ENCODE measurements at regions not wholly inside any gene's neighbourhood (a gene's known extent, or its start where the extent isn't known, plus 50 kb on each side); places are given as distances from the start of the nearest gene placed in this dataset.
"Not testable (repeated sequence)": the region's sequence is repeated elsewhere in the genome, so short reads cannot be mapped to it uniquely, and the experiment has no call there.

DNA sequence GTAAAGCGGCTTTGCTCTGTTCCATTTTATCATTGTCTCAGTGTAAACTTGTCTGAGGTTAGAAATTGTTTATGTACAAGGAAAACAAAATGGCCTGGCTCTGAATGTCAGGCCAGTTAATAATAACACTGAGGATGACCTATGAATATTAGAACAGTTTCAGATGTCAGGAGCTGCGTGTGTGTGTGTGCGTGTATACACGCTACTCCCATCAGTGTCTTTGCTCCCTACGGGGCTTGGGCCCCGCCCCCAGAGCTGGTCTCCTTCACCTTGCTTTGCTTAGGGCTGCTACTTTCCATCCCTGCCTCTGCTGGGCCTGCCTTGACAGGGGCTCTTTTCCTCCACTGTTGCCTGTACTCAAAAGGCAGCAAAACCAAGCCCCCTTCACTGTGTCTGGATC, 142.3 kb upstream of the BET1 start:
- TF ChIP-seq, protein P1, sequence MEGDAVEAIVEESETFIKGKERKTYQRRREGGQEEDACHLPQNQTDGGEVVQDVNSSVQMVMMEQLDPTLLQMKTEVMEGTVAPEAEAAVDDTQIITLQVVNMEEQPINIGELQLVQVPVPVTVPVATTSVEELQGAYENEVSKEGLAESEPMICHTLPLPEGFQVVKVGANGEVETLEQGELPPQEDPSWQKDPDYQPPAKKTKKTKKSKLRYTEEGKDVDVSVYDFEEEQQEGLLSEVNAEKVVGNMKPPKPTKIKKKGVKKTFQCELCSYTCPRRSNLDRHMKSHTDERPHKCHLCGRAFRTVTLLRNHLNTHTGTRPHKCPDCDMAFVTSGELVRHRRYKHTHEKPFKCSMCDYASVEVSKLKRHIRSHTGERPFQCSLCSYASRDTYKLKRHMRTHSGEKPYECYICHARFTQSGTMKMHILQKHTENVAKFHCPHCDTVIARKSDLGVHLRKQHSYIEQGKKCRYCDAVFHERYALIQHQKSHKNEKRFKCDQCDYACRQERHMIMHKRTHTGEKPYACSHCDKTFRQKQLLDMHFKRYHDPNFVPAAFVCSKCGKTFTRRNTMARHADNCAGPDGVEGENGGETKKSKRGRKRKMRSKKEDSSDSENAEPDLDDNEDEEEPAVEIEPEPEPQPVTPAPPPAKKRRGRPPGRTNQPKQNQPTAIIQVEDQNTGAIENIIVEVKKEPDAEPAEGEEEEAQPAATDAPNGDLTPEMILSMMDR (IDR thresholded peaks at IDR 0.05), result no peak
- Mint-ChIP-seq H3K4me3 (ENCODE audit: unreplicated experiment) (no peak overlapping the region), H3K27me3 (ENCODE audit: low read depth) (no peaks in the 10 kb centered on the region), H3K4me1 (ENCODE audit: low read depth) (peaks cover 36% of the 10 kb centered on the region), H3K9me3 (ENCODE audit: low read depth) (no peaks in the 10 kb centered on the region), H3K36me3 (ENCODE audit: low read depth) (no peaks in the 10 kb centered on the region), H3K27ac (ENCODE audit: unreplicated experiment) (no peak overlapping the region)
- no peak for DNase-seq (ENCODE audit: low spot score)

DNA sequence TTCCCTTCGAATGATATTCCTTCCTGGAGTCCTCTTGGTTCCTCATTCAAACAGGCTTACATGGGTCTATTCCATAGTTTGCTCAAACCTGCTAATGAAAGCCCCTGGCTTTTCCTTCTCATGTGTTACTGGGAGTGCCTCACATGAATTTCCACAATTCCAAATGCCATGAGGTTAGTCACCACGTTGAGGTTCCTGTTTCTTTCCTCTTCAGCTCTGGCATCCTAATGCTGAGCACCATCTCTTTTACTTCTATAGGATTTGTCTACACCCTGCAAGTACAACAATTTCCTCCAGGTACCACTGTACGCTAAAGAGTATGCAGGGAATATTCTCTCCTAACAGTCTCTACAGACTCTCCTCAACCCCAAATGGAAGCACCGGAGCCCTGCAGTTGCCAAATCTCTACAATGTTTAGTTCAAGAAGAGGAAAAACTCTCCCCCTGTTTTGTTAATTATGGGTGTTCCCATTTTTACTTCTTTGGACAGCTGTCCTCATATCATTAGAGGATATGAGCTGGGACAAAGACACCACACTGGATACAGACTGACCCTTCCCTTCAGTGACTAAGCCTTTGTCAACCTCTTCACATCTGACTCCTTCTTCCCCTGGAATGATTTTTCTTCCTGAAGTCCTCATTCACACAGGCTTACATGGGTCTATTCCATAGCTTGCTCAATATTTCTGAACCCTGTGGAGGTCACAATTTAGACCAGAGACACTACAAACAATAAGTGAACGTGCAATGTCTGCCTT, 145.8 kb upstream of the BET1 start:
- no peaks in the 10 kb centered on the region for H3K27me3 Mint-ChIP-seq (ENCODE audit: low read depth)
- DNase-seq (ENCODE audit: low spot score), result no peak
- H3K9me3 Mint-ChIP-seq (ENCODE audit: low read depth), result no peaks in the 10 kb centered on the region
- no peak overlapping the region for H3K4me3 Mint-ChIP-seq (ENCODE audit: unreplicated experiment)
- H3K4me1 Mint-ChIP-seq (ENCODE audit: low read depth), result peaks cover 22% of the 10 kb centered on the region
- H3K36me3 Mint-ChIP-seq (ENCODE audit: low read depth), result no peaks in the 10 kb centered on the region
- TF ChIP-seq, protein P1 (IDR thresholded peaks at IDR 0.05), result no peak
- no peak overlapping the region for H3K27ac Mint-ChIP-seq (ENCODE audit: unreplicated experiment)

DNA sequence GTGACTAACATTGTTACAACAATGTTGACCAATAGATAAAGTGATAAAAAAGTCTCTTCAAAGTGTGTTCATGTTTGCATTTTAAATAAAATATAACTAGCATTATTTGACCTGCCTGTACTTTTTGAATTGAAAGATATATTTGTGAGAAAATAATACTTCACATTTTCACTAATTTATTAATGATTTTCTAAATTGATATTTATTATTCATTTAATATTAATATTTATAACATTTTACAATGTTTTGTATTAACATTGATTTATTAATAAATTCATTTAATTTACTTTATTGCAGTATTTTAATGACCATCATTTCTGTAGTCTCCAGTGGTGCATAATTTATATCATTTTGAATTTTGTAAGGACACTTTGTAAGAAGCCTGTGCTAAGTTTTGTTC, 150.0 kb upstream of the BET1 start:
- TF ChIP-seq, protein P1 (IDR thresholded peaks at IDR 0.05), result no peak
- peaks cover 4% of the 10 kb centered on the region for H3K4me1 Mint-ChIP-seq (ENCODE audit: low read depth)
- no peaks in the 10 kb centered on the region for H3K27me3 Mint-ChIP-seq (ENCODE audit: low read depth)
- H3K4me3 Mint-ChIP-seq (ENCODE audit: unreplicated experiment), result no peak overlapping the region
- no peaks in the 10 kb centered on the region for H3K36me3 Mint-ChIP-seq (ENCODE audit: low read depth)
- DNase-seq (ENCODE audit: low spot score), result no peak
- no peak overlapping the region for H3K27ac Mint-ChIP-seq (ENCODE audit: unreplicated experiment)
- H3K9me3 Mint-ChIP-seq (ENCODE audit: low read depth), result no peaks in the 10 kb centered on the region

DNA sequence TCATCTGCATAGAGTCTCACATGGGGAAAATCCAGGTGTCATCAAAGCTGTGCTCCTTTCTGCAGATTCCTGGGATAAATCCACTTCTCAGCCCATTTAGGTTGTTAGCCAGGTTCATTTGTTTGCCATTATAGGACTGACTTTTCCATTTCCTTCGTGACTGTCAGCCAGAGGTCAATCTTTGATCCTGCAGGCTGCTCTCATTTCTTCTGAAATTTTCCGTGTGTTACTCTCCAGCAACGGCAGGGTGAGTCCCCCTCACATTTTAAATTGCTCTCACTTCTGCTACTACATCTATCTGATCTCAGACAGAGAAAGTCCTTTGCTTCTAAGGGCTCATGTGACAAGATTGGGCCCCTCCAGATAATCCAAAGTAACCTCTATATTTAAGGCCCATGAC, 150.7 kb upstream of the BET1 start:
- Mint-ChIP-seq H3K4me1 (ENCODE audit: low read depth) (peaks cover 4% of the 10 kb centered on the region), H3K4me3 (ENCODE audit: unreplicated experiment) (no peak overlapping the region), H3K27ac (ENCODE audit: unreplicated experiment) (no peak overlapping the region), H3K27me3 (ENCODE audit: low read depth) (no peaks in the 10 kb centered on the region), H3K9me3 (ENCODE audit: low read depth) (no peaks in the 10 kb centered on the region), H3K36me3 (ENCODE audit: low read depth) (no peaks in the 10 kb centered on the region)
- DNase-seq (ENCODE audit: low spot score), result no peak
- TF ChIP-seq, protein P1 (IDR thresholded peaks at IDR 0.05), result no peak

DNA sequence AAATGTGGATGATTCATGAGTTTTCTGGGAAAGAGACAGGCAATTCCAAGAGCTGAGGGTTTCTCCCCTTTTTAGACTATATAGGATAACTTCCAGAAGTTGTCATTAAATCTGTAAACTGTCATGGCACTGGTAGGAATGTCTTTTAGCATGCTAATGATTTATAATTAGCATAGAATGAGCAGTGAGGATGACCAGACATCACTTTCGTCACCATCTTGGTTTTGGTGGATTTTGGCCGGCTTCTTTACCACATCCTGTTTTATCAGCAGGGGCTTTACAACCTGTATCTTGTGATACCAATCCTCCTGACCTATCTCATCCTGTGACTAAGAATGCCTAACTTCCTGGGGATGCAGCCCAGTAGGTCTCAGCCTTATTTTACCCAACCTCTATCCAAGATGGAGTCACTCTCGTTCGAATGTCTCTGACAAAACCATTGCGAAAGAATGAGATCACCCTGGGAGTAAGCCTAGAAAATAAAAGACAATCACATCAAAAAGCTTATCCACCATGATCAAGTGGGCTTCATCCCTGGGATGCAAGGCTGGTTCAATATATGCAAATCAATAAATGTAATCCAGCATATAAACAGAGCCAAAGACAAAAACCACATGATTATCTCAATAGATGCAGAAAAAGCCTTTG, 153.6 kb upstream of the BET1 start:
- H3K4me3 Mint-ChIP-seq (ENCODE audit: unreplicated experiment); H3K27me3 Mint-ChIP-seq (ENCODE audit: low read depth); H3K9me3 Mint-ChIP-seq (ENCODE audit: low read depth); H3K36me3 Mint-ChIP-seq (ENCODE audit: low read depth); H3K27ac Mint-ChIP-seq (ENCODE audit: unreplicated experiment); DNase-seq (ENCODE audit: low spot score); H3K4me1 Mint-ChIP-seq (ENCODE audit: low read depth): not testable (repeated sequence)
